HepG2 (cell line): ENCODE measurements at regions not wholly inside any gene's neighbourhood (a gene's known extent, or its start where the extent isn't known, plus 50 kb on each side); places are given as distances from the start of the nearest gene placed in this dataset.

ENCODE experiments used
- YY1 ChIP-seq: IDR thresholded peaks from 2 replicates; pipeline ENCODE4 v1.6.1; 2011; ENCODE audit warnings: low read length, low read depth, moderate library complexity, mild to moderate bottlenecking; ENCODE audit not compliant: insufficient read depth, insufficient replicate concordance
- ZBTB43 ChIP-seq: sonication (generic); formaldehyde crosslinking; conservative IDR thresholded peaks from 2 replicates; pipeline ENCODE4 v1.4.0; 2020; ENCODE audit warnings: missing genetic modification reagents
- ZNF101 ChIP-seq: sonication (generic); formaldehyde crosslinking; IDR thresholded peaks from 2 replicates; pipeline ENCODE4 v1.4.0; 2020; ENCODE audit warnings: mild to moderate bottlenecking, low read depth, missing genetic modification reagents, borderline replicate concordance

GRCh38 chr6:139931747-139932146 lies 557.3 kb upstream of the CITED2 start:
- TF ChIP-seq YY1 (no peak), ZBTB43 (CRISPR knock-in tag) (no peak), ZNF101 (CRISPR knock-in tag) (no peak)
